ENCODE measurements at regions not wholly inside any gene's neighbourhood (a gene's known extent, or its start where the extent isn't known, plus 50 kb on each side); places are given as distances from the start of the nearest gene placed in this dataset.
A peak's percentile ranks its signal among the peaks of the same experiment; 100 is the strongest.

- H3K4ac ChIP-seq (ENCODE audit: low read depth, low read length): no peak overlapping the region
- H3K36me3 Mint-ChIP-seq (ENCODE audit: insufficient read depth in 1 of 3, low read depth in 3 of 3): no peaks in the 10 kb centered on the region
- no peak overlapping the region for H2BK20ac ChIP-seq (ENCODE audit: low read depth, low read length, poor library complexity, severe bottlenecking)
- no peaks in the 10 kb centered on the region for H3K23me2 ChIP-seq (ENCODE audit: insufficient read length, low read depth, low read length, poor library complexity, severe bottlenecking)
- no peak overlapping the region for H4K5ac ChIP-seq (ENCODE audit: insufficient read length, low read depth, low read length)
- H2BK15ac ChIP-seq (ENCODE audit: low read depth, low read length): no peak overlapping the region
- no peak overlapping the region for H4K8ac ChIP-seq (replicated peaks; ENCODE audit: insufficient read length, low read depth, low read length)
- H3K9me3 Mint-ChIP-seq: no peaks in the 10 kb centered on the region; a peak in 1 of 5 replicates
- H3K4me2 ChIP-seq (ENCODE audit: insufficient read depth, insufficient read length, low read length): no peak overlapping the region
- no peak overlapping the region for H2BK5ac ChIP-seq (ENCODE audit: insufficient read length, low read length)
- H3K79me1 ChIP-seq (ENCODE audit: insufficient read depth, low read depth, low read length, poor library complexity, severe bottlenecking): no peaks in the 10 kb centered on the region
- H3K56ac ChIP-seq (ENCODE audit: insufficient read length, low read depth, low read length): no peak overlapping the region
- no CpG with 5 or more reads among the region's 3 CpGs for WGBS (ENCODE audit: extremely low coverage, insufficient read length, low lambda C conversion rate)
- no peaks in the 10 kb centered on the region for H3K27me3 Mint-ChIP-seq (ENCODE audit: low read depth)
- no peak overlapping the region for H3K9ac ChIP-seq (ENCODE audit: extremely low read depth, insufficient read length, low read length)
- no peak overlapping the region for H2AFZ ChIP-seq (ENCODE audit: low read length)
- no peak overlapping the region for H3K14ac ChIP-seq (ENCODE audit: insufficient read depth, low read length)
- no peak overlapping the region for H3K23ac ChIP-seq (ENCODE audit: insufficient read length, low read depth, low read length)
- DNase-seq: peak; percentile 42
- no peaks in the 10 kb centered on the region for H3K27me3 ChIP-seq (ENCODE audit: insufficient read depth, low read length)
- H3K4me3 Mint-ChIP-seq: no peak overlapping the region
- no peaks in the 10 kb centered on the region for H3K79me2 ChIP-seq (ENCODE audit: insufficient read depth, low read length)
- peak overlapping the region in 1 of 3 experiments; percentile 15; a peak in 1 of 7 replicates for H3K27ac Mint-ChIP-seq
- H3K9me3 ChIP-seq (ENCODE audit: control insufficient read depth, low read depth, low read length): no peaks in the 10 kb centered on the region
- H3T11ph ChIP-seq (ENCODE audit: low read length): no peak overlapping the region
- no peak overlapping the region for H3K27ac ChIP-seq (ENCODE audit: insufficient read length, low read depth, low read length)
- no peak overlapping the region for H4K91ac ChIP-seq (ENCODE audit: insufficient read length, low read depth, low read length)
- no peak overlapping the region for H2AK5ac ChIP-seq (ENCODE audit: insufficient read length, low read length)
- no peak overlapping the region for H2BK12ac ChIP-seq (ENCODE audit: insufficient read length, low read depth, low read length)
- H2BK120ac ChIP-seq (ENCODE audit: low read depth, low read length, poor library complexity, severe bottlenecking): no peak overlapping the region
- H3K18ac ChIP-seq (ENCODE audit: insufficient read length, low read depth, low read length): no peak overlapping the region
- H3K4me1 Mint-ChIP-seq: peaks cover 12 to 14% of the 10 kb centered on the region in 2 experiments
- TF ChIP-seq CTCF (conservative IDR thresholded peaks at IDR 0.05): no peak
- no peaks in the 10 kb centered on the region for H4K20me1 ChIP-seq (ENCODE audit: control insufficient read depth, insufficient read depth, insufficient read length)
- no peaks in the 10 kb centered on the region for H3K4me1 ChIP-seq (ENCODE audit: insufficient read depth, low read length)
Measured at GRCh38 chr11:121892131-121892681, 223.8 kb downstream of the BLID start.
